ENCODE measurements at regions not wholly inside any gene's neighbourhood (a gene's known extent, or its start where the extent isn't known, plus 50 kb on each side); places are given as distances from the start of the nearest gene placed in this dataset.

DNA sequence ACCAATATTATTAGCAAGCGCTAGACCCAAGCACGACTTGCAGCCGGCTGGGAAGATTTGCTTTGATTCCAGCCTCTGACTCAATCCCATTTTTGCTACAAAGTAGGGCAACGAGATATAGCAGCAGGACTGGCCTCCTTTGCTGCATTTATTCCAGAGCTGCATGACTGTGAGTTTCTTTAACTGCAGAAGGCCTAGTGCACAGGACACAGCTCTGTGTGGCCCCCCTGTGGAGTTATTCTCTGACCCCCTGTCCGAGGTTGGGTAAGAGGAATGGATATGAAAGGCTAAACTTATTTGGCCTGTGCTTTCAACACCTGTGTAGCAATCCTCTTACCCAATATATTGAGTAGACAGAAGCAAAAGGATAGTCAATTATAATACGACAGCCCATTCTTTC is 133.3 kb upstream of the SPTLC3 start:
- H3K36me3 ChIP-seq: no peaks in the 10 kb centered on the region
- intact Hi-C loops (cut with DNase I): no loop called here
- no peaks in the 10 kb centered on the region for H3K4me1 ChIP-seq
- H3K27me3 ChIP-seq: no peaks in the 10 kb centered on the region
- DNase-seq (ENCODE audit: extremely low spot score in 2 of 2): no peak
- H3K4me3 ChIP-seq: no peak overlapping the region
- no peak for TF ChIP-seq POLR2A (IDR thresholded peaks at IDR 0.05)
- no peak for TF ChIP-seq POLR2AphosphoS5 (IDR thresholded peaks at IDR 0.05; ENCODE audit: insufficient read depth in 1 of 2, low read depth in 1 of 2)
- TF ChIP-seq, protein P1, sequence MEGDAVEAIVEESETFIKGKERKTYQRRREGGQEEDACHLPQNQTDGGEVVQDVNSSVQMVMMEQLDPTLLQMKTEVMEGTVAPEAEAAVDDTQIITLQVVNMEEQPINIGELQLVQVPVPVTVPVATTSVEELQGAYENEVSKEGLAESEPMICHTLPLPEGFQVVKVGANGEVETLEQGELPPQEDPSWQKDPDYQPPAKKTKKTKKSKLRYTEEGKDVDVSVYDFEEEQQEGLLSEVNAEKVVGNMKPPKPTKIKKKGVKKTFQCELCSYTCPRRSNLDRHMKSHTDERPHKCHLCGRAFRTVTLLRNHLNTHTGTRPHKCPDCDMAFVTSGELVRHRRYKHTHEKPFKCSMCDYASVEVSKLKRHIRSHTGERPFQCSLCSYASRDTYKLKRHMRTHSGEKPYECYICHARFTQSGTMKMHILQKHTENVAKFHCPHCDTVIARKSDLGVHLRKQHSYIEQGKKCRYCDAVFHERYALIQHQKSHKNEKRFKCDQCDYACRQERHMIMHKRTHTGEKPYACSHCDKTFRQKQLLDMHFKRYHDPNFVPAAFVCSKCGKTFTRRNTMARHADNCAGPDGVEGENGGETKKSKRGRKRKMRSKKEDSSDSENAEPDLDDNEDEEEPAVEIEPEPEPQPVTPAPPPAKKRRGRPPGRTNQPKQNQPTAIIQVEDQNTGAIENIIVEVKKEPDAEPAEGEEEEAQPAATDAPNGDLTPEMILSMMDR (IDR thresholded peaks at IDR 0.05): no peak
- H3K9me3 ChIP-seq: no peaks in the 10 kb centered on the region
- H3K27ac ChIP-seq: no peak overlapping the region

DNA sequence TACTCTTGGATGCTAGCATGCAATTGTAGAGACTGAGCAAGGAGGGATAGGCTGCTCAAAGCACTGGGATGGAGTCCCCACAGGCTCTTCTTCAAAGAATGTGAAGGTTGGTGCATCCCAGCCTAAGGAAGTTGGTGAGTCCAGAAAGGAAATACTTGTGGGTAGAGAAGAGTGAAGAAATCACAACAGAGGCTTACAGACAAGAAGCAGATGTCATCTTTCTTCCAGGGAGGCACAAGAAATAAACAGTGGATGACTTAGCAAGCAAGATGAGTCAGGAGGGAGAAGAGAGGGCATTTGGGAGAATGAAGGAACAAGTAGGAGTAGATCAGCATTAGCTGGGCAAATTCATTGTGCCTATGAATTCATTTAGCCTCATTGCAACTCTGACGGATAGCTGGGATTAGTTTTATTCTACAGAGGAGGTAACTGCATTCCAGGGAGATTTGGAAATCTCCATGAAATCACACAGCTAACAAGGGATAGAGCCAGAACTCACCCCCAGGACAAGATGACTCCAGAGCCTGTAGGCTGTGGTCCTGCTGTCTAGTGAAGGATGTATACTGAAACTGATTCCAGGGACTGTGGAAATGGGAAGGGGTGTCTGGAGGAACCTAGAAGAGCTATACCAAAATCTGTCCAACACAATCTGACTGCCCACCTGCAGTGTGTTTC is 125.8 kb upstream of the SPTLC3 start:
- TF ChIP-seq, protein P1 (IDR thresholded peaks at IDR 0.05): no peak
- TF ChIP-seq POLR2AphosphoS5 (IDR thresholded peaks at IDR 0.05; ENCODE audit: insufficient read depth in 1 of 2, low read depth in 1 of 2): no peak
- TF ChIP-seq POLR2A (IDR thresholded peaks at IDR 0.05): no peak
- no peak overlapping the region for H3K4me3 ChIP-seq
- DNase-seq (ENCODE audit: extremely low spot score in 2 of 2): no peak
- H3K4me1 ChIP-seq: no peaks in the 10 kb centered on the region
- no peak overlapping the region for H3K27ac ChIP-seq
- no peaks in the 10 kb centered on the region for H3K9me3 ChIP-seq
- intact Hi-C loops (cut with DNase I): no loop called here
- H3K27me3 ChIP-seq: no peaks in the 10 kb centered on the region
- no peaks in the 10 kb centered on the region for H3K36me3 ChIP-seq

DNA sequence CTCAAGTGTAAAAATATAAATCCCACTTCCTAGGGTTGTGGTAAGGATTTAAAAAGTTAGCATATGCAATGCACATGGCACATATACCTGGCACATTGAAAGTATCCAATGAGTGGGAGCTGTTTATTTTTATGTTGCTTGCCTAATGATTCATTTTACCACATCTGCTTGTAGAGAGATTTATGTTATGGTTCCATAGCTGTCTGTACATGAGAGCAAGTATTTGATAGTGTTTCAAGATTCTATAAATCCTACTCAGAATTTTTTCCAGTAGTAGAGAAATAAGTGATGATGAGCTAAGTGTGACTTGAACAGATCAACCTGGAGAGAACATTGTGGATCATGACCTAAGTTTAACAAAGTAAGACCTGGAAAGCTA is 125.3 kb upstream of the SPTLC3 start:
- H3K27me3 ChIP-seq: no peaks in the 10 kb centered on the region
- H3K4me3 ChIP-seq: no peak overlapping the region
- TF ChIP-seq, protein P1 (IDR thresholded peaks at IDR 0.05): no peak
- no peak for TF ChIP-seq POLR2AphosphoS5 (IDR thresholded peaks at IDR 0.05; ENCODE audit: insufficient read depth in 1 of 2, low read depth in 1 of 2)
- no peak for TF ChIP-seq POLR2A (IDR thresholded peaks at IDR 0.05)
- no peak overlapping the region for H3K27ac ChIP-seq
- intact Hi-C loops (cut with DNase I): no loop called here
- no peaks in the 10 kb centered on the region for H3K36me3 ChIP-seq
- H3K9me3 ChIP-seq: no peaks in the 10 kb centered on the region
- H3K4me1 ChIP-seq: no peaks in the 10 kb centered on the region
- DNase-seq (ENCODE audit: extremely low spot score in 2 of 2): no peak

DNA sequence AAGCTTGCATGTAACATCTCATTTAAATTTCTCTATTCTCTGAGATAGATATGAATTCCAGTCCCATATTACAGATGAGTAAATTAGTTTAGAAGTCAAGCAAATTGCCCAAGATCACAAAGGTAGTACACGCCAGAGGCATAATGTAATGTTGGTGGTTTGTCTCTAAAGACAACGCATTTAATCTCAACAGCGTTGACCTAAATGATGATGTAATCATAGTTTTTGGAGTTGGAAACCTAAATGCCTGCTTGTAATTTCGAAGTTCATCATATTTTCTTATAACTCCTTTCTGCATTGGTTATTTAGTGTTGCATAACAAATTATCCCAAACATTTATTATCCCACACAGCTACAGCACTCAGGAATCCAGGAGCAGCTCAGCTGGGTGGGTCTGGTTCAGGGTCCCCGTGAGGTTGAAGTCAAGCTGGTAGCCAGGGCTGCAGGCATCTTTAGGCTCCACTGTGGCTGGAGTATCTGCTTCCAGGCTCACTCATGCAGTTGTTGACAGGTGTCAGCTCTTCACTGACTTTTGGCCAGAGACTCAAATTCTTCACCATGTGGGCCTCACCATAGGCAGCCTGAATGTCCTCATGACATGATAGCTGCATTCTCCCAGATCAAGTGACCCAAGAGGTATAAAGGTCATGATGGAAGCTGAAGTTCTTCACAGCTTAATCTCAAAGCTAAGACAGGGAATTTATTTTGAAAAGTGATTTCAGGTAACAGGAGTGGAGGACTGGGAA is 122.0 kb upstream of the SPTLC3 start:
- Histone ChIP-seq H3K4me3 (no peak overlapping the region), H3K36me3 (no peaks in the 10 kb centered on the region), H3K4me1 (no peaks in the 10 kb centered on the region), H3K27me3 (no peaks in the 10 kb centered on the region), H3K9me3 (no peaks in the 10 kb centered on the region), H3K27ac (no peak overlapping the region)
- intact Hi-C loops (cut with DNase I): no loop called here
- no peak for TF ChIP-seq POLR2AphosphoS5 (IDR thresholded peaks at IDR 0.05; ENCODE audit: insufficient read depth in 1 of 2, low read depth in 1 of 2)
- no peak for TF ChIP-seq POLR2A (IDR thresholded peaks at IDR 0.05)
- TF ChIP-seq, protein P1 (IDR thresholded peaks at IDR 0.05): no peak
- no peak for DNase-seq (ENCODE audit: extremely low spot score in 2 of 2)

DNA sequence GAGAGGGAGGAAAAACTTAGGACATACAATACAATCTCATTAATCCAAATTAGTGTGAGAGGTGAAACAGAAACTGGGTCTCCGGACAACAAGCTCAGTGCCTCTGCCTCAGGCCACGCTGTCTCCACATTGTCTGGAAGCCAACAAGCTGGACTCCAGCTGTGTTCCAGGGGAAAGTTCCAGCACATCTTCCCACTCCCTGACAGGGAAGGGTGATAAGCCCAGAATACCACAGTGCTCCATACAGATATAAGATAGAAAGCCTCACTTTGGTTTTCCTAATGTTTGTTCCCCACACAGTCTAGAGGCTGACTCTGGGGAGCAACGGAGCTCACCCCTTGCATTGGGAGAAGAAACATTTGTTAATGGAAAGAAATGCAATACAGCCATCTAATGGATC is 117.1 kb upstream of the SPTLC3 start:
- no peak overlapping the region for H3K4me3 ChIP-seq
- intact Hi-C loops (cut with DNase I): no loop called here
- TF ChIP-seq, protein P1 (IDR thresholded peaks at IDR 0.05): no peak
- TF ChIP-seq POLR2A (IDR thresholded peaks at IDR 0.05) (no peak), POLR2AphosphoS5 (IDR thresholded peaks at IDR 0.05; ENCODE audit: insufficient read depth in 1 of 2, low read depth in 1 of 2) (no peak)
- no peak for DNase-seq (ENCODE audit: extremely low spot score in 2 of 2)
- H3K36me3 ChIP-seq: no peaks in the 10 kb centered on the region
- H3K4me1 ChIP-seq: no peaks in the 10 kb centered on the region
- H3K27me3 ChIP-seq: no peaks in the 10 kb centered on the region
- no peak overlapping the region for H3K27ac ChIP-seq
- H3K9me3 ChIP-seq: no peaks in the 10 kb centered on the region

All from vagina (tissue), 2 donors.